GM12891 (cell line): ENCODE measurements at regions not wholly inside any gene's neighbourhood (a gene's known extent, or its start where the extent isn't known, plus 50 kb on each side); places are given as distances from the start of the nearest gene placed in this dataset.

Source experiments
- POLR2A ChIP-seq: IDR thresholded peaks from 2 replicates; pipeline ENCODE4 v1.6.1; 2011; ENCODE audit warnings: low read depth, low read length, control low read depth
- POLR2AphosphoS5 ChIP-seq: IDR thresholded peaks from 2 replicates; pipeline ENCODE4 v1.6.1; 2011; ENCODE audit warnings: low read depth, low read length, control low read depth
- TAF1 ChIP-seq: IDR thresholded peaks from 2 replicates; pipeline ENCODE4 v1.6.1; 2011; ENCODE audit warnings: low read depth, low read length, control low read depth

GRCh38 chr18:66252703-66253102 lies 351.2 kb downstream of the CDH19 start:
- TF ChIP-seq POLR2A (no peak), POLR2AphosphoS5 (no peak), TAF1 (no peak)
